H9 (cell line): ENCODE measurements at regions not wholly inside any gene's neighbourhood (a gene's known extent, or its start where the extent isn't known, plus 50 kb on each side); places are given as distances from the start of the nearest gene placed in this dataset.

Source experiments
- DNase-seq: peaks from one replicate; pipeline ENCODE4 v3.0.0-alpha.2; 2017
- H2AFZ ChIP-seq: one replicate; pipeline ENCODE4 v1.6.1; 2013; ENCODE audit warnings: mild to moderate bottlenecking, low read length, control low read depth, moderate library complexity
- H2AK5ac ChIP-seq: 2 replicates; pipeline ENCODE4 v1.6.1; 2013; ENCODE audit warnings: low read length, control low read depth, mixed read lengths; ENCODE audit not compliant: insufficient read length
- H2BK120ac ChIP-seq: one replicate; pipeline ENCODE4 v1.6.1; 2013; ENCODE audit warnings: low read depth, mild to moderate bottlenecking, low read length, control low read depth, inconsistent platforms; ENCODE audit not compliant: poor library complexity, severe bottlenecking
- H2BK12ac ChIP-seq: 2 replicates; pipeline ENCODE4 v1.6.1; 2013; ENCODE audit warnings: low read length, control low read depth, mixed read lengths, low read depth; ENCODE audit not compliant: insufficient read length
- H2BK15ac ChIP-seq: 2 replicates; pipeline ENCODE4 v1.6.1; 2013; ENCODE audit warnings: low read depth, low read length, control low read depth
- H2BK20ac ChIP-seq: one replicate; pipeline ENCODE4 v1.6.1; 2013; ENCODE audit warnings: low read depth, mild to moderate bottlenecking, low read length, control low read depth, inconsistent platforms; ENCODE audit not compliant: poor library complexity, severe bottlenecking
- H2BK5ac ChIP-seq: 2 replicates; pipeline ENCODE4 v1.6.1; 2013; ENCODE audit warnings: low read length, control low read depth, mixed read lengths; ENCODE audit not compliant: insufficient read length
- H3K14ac ChIP-seq: 2 replicates; pipeline ENCODE4 v1.6.1; 2013; ENCODE audit warnings: low read length, control low read depth; ENCODE audit not compliant: insufficient read depth
- H3K18ac ChIP-seq: 2 replicates; pipeline ENCODE4 v1.6.1; 2013; ENCODE audit warnings: low read depth, mild to moderate bottlenecking, mixed read lengths, low read length, control low read depth; ENCODE audit not compliant: insufficient read length
- H3K23ac ChIP-seq: 2 replicates; pipeline ENCODE4 v1.6.1; 2013; ENCODE audit warnings: low read length, control low read depth, mixed read lengths, low read depth; ENCODE audit not compliant: insufficient read length
- H3K23me2 ChIP-seq: 2 replicates; pipeline ENCODE4 v1.6.1; 2013; ENCODE audit warnings: low read depth, mild to moderate bottlenecking, mixed read lengths, low read length, control low read depth; ENCODE audit not compliant: insufficient read length, poor library complexity, severe bottlenecking
- H3K27ac ChIP-seq: 2 replicates; pipeline ENCODE4 v1.5.1; 2013; ENCODE audit warnings: low read length, control low read depth, mixed read lengths, low read depth; ENCODE audit not compliant: insufficient read length
- H3K27me3 ChIP-seq: 2 replicates; pipeline ENCODE4 v1.6.1; 2013; ENCODE audit warnings: low read length, control low read depth, inconsistent platforms; ENCODE audit not compliant: insufficient read depth
- H3K4ac ChIP-seq: 2 replicates; pipeline ENCODE4 v1.6.1; 2013; ENCODE audit warnings: low read depth, mild to moderate bottlenecking, control low read depth, inconsistent platforms, low read length, moderate library complexity
- H3K4me1 ChIP-seq: 2 replicates; pipeline ENCODE4 v1.6.1; 2013; ENCODE audit warnings: low read length, control low read depth, inconsistent platforms; ENCODE audit not compliant: insufficient read depth
- H3K4me2 ChIP-seq: 2 replicates; pipeline ENCODE4 v1.6.1; 2013; ENCODE audit warnings: low read length, control low read depth, mixed read lengths; ENCODE audit not compliant: insufficient read length, insufficient read depth
- H3K56ac ChIP-seq: 2 replicates; pipeline ENCODE4 v1.6.1; 2013; ENCODE audit warnings: low read depth, mild to moderate bottlenecking, mixed read lengths, low read length, control low read depth; ENCODE audit not compliant: insufficient read length
- H3K79me1 ChIP-seq: 2 replicates; pipeline ENCODE4 v1.6.1; 2013; ENCODE audit warnings: low read depth, mild to moderate bottlenecking, moderate library complexity, low read length, control low read depth, inconsistent platforms; ENCODE audit not compliant: insufficient read depth, poor library complexity, severe bottlenecking
- H3K79me2 ChIP-seq: 2 replicates; pipeline ENCODE4 v1.6.1; 2013; ENCODE audit warnings: low read length, control low read depth, inconsistent platforms; ENCODE audit not compliant: insufficient read depth
- H3K9ac ChIP-seq: 2 replicates; pipeline ENCODE4 v1.6.1; 2013; ENCODE audit warnings: low read length, control low read depth, mixed read lengths; ENCODE audit not compliant: insufficient read length; ENCODE audit errors: extremely low read depth
- H3K9me3 ChIP-seq: one replicate; pipeline ENCODE4 v1.6.1; 2013; ENCODE audit warnings: low read depth, low read length, inconsistent platforms; ENCODE audit not compliant: control insufficient read depth
- H3T11ph ChIP-seq: one replicate; pipeline ENCODE4 v1.6.1; 2013; ENCODE audit warnings: mild to moderate bottlenecking, low read length, control low read depth, inconsistent platforms
- H4K20me1 ChIP-seq: one replicate; pipeline ENCODE4 v1.6.1; 2013; ENCODE audit not compliant: control insufficient read depth, insufficient read length, insufficient read depth
- H4K5ac ChIP-seq: 2 replicates; pipeline ENCODE4 v1.6.1; 2013; ENCODE audit warnings: low read depth, mild to moderate bottlenecking, mixed read lengths, low read length, control low read depth; ENCODE audit not compliant: insufficient read length
- H4K8ac ChIP-seq: replicated peaks from 2 replicates; pipeline ENCODE4 v1.6.1; 2013; ENCODE audit warnings: low read length, control low read depth, mixed read lengths, low read depth; ENCODE audit not compliant: insufficient read length
- H4K91ac ChIP-seq: 2 replicates; pipeline ENCODE4 v1.6.1; 2013; ENCODE audit warnings: low read depth, mild to moderate bottlenecking, moderate library complexity, mixed read lengths, low read length, control low read depth; ENCODE audit not compliant: insufficient read length
- H3K27ac Mint-ChIP-seq, 3 experiments: 2 replicates in 2 of 3; 3 replicates in 1 of 3; pipeline ENCODE4 v1.8.0; 2020 to 2021; ENCODE audit warnings: mixed read lengths in 3 of 3, mild to moderate bottlenecking in 1 of 3, moderate library complexity in 1 of 3
- H3K27me3 Mint-ChIP-seq: 2 replicates; pipeline ENCODE4 v1.8.0; 2021; ENCODE audit warnings: low read depth, mild to moderate bottlenecking, moderate library complexity, mixed read lengths
- H3K36me3 Mint-ChIP-seq, 3 experiments: 2 replicates in 2 of 3; 3 replicates in 1 of 3; pipeline ENCODE4 v1.8.0; 2020 to 2021; ENCODE audit warnings: low read depth in 3 of 3, mixed read lengths in 3 of 3; ENCODE audit not compliant: insufficient read depth in 1 of 3
- H3K4me1 Mint-ChIP-seq, 2 experiments: 2 replicates each; pipeline ENCODE4 v1.8.0; 2020; ENCODE audit warnings: mixed read lengths in 2 of 2
- H3K4me3 Mint-ChIP-seq, 2 experiments: 2 replicates in 1 of 2; 3 replicates in 1 of 2; pipeline ENCODE4 v1.8.0; 2020 to 2021; ENCODE audit warnings: mild to moderate bottlenecking in 2 of 2, mixed read lengths in 2 of 2, moderate library complexity in 1 of 2
- H3K9me3 Mint-ChIP-seq, 2 experiments: 2 replicates in 1 of 2; 3 replicates in 1 of 2; pipeline ENCODE4 v1.8.0; 2020; ENCODE audit warnings: mild to moderate bottlenecking in 2 of 2, mixed read lengths in 2 of 2, moderate library complexity in 1 of 2
- whole genome bisulfite sequencing: extraction: QIAGEN DNeasy Blood & Tissue Kit; methylation state at CpG from one replicate; pipeline ENCODE4 v1.1.7; 2013; ENCODE audit warnings: missing lambda C conversion rate, low lambda C conversion rate, mixed read lengths; ENCODE audit not compliant: insufficient read length; ENCODE audit errors: extremely low coverage; 5-methylcytosine and 5-hydroxymethylcytosine counted together
- TF ChIP-seq, protein P1 (sequence below): fragments of 200-600 bp; sonication (generic); conservative IDR thresholded peaks from 3 replicates; pipeline ENCODE4 v1.8.0; 2021; ENCODE audit warnings: antibody characterized with exemption, mild to moderate bottlenecking

DNA sequence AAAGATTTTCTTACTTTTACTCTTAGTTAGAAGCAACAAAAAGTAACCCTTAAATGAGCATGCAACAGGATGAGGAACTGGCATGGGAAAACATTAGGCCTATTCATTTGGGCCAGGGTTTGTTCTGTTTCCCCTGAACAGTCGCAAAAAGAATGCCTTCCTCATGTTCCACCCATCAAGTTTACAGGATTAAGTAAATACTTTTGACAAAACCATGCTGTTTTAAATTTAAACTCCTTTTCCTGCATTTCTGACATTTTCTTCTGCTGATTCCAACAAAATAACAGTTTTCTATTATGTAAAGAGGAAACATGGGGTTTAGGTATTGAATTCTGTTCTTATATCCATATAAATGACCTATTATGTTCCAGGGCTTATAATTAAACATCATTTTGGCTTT is 236.6 kb upstream of the ACTBL2 start:
- WGBS, result no CpG with 5 or more reads among the region's 1 CpG
- no peaks in the 10 kb centered on the region for H3K23me2 ChIP-seq
- H3K27ac ChIP-seq, result no peak overlapping the region
- no peak overlapping the region for H4K91ac ChIP-seq
- no peaks in the 10 kb centered on the region; the same call in 1 of the 2 replicates for H3K4me1 ChIP-seq
- H3K23ac ChIP-seq, result no peak overlapping the region
- H4K5ac ChIP-seq, result no peak overlapping the region
- H2AFZ ChIP-seq, result no peak overlapping the region
- H3K27ac Mint-ChIP-seq, result no peak overlapping the region
- no peak overlapping the region for H2BK5ac ChIP-seq
- H2BK20ac ChIP-seq, result no peak overlapping the region
- no peaks in the 10 kb centered on the region for H3K9me3 ChIP-seq
- no peak overlapping the region for H2BK12ac ChIP-seq
- no peak overlapping the region for H3K4ac ChIP-seq
- DNase-seq, result no peak
- no peak overlapping the region for H4K8ac ChIP-seq
- no peaks in the 10 kb centered on the region; a peak in 1 of 5 replicates for H3K9me3 Mint-ChIP-seq
- no peaks in the 10 kb centered on the region for H3K79me1 ChIP-seq
- no peaks in the 10 kb centered on the region for H3K27me3 ChIP-seq
- no peak overlapping the region for H3K4me2 ChIP-seq
- H3K4me1 Mint-ChIP-seq, result peaks cover 12 to 15% of the 10 kb centered on the region in 2 experiments
- no peak overlapping the region for H2BK120ac ChIP-seq
- no peak overlapping the region for H3T11ph ChIP-seq
- no peaks in the 10 kb centered on the region for H3K36me3 Mint-ChIP-seq
- H3K14ac ChIP-seq, result no peak overlapping the region
- H2BK15ac ChIP-seq, result no peak overlapping the region
- TF ChIP-seq, protein P1, sequence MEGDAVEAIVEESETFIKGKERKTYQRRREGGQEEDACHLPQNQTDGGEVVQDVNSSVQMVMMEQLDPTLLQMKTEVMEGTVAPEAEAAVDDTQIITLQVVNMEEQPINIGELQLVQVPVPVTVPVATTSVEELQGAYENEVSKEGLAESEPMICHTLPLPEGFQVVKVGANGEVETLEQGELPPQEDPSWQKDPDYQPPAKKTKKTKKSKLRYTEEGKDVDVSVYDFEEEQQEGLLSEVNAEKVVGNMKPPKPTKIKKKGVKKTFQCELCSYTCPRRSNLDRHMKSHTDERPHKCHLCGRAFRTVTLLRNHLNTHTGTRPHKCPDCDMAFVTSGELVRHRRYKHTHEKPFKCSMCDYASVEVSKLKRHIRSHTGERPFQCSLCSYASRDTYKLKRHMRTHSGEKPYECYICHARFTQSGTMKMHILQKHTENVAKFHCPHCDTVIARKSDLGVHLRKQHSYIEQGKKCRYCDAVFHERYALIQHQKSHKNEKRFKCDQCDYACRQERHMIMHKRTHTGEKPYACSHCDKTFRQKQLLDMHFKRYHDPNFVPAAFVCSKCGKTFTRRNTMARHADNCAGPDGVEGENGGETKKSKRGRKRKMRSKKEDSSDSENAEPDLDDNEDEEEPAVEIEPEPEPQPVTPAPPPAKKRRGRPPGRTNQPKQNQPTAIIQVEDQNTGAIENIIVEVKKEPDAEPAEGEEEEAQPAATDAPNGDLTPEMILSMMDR, result no peak
- H2AK5ac ChIP-seq, result no peak overlapping the region
- H3K18ac ChIP-seq, result no peak overlapping the region
- H4K20me1 ChIP-seq, result no peaks in the 10 kb centered on the region
- H3K79me2 ChIP-seq, result no peaks in the 10 kb centered on the region
- no peak overlapping the region for H3K56ac ChIP-seq
- no peak overlapping the region for H3K9ac ChIP-seq
- H3K4me3 Mint-ChIP-seq, result no peak overlapping the region
- H3K27me3 Mint-ChIP-seq, result no peaks in the 10 kb centered on the region; the same call in 1 of the 2 replicates
